BE2C (cell line): ENCODE measurements at regions not wholly inside any gene's neighbourhood (a gene's known extent, or its start where the extent isn't known, plus 50 kb on each side); places are given as distances from the start of the nearest gene placed in this dataset.

Source experiments
- DNase-seq: peaks from one replicate; pipeline ENCODE4 v3.0.0-alpha.2; 2020
- H3K27me3 ChIP-seq: fragments of 250-450 bp; sonication (Bioruptor Pico); 2 replicates; pipeline ENCODE4 v1.5.1; 2020; ENCODE audit warnings: mild to moderate bottlenecking
- H3K36me3 ChIP-seq: fragments of 250-450 bp; sonication (Bioruptor Pico); 2 replicates; pipeline ENCODE4 v1.5.1; 2020; ENCODE audit warnings: mild to moderate bottlenecking
- H3K4me1 ChIP-seq: fragments of 250-450 bp; sonication (Bioruptor Pico); 2 replicates; pipeline ENCODE4 v1.5.1; 2020
- H3K4me3 ChIP-seq: 2 replicates; pipeline ENCODE4 v1.5.1; 2011; ENCODE audit warnings: low read depth, low read length
- H3K9me3 ChIP-seq: fragments of 250-450 bp; sonication (Bioruptor Pico); 2 replicates; pipeline ENCODE4 v1.5.1; 2020
- TF ChIP-seq, protein P1 (sequence below): IDR thresholded peaks from 2 replicates; pipeline ENCODE4 v1.5.1; 2012; ENCODE audit warnings: mild to moderate bottlenecking, low read depth, low read length

DNA sequence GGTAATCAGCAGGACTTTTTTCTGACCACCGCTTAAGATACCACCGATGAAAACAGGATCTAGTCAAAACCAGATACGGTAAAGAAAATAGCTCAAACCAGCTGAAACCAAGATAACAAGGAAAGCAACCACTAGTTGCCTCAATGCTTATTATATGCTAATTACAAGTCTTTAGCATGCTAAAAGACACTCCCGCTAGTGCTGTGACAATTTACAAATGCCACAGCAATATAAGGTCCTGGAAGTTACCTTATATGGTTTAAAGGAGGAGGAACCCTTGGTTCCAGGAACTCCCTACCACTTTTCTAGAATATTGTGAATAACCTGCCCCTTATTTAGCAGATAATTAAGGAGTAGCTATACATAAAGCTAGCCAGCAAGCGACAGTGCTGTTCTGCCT, 976.4 kb upstream of the SEL1L start:
- no peak for DNase-seq
- no peaks in the 10 kb centered on the region for H3K9me3 ChIP-seq
- no peaks in the 10 kb centered on the region for H3K36me3 ChIP-seq
- no peak overlapping the region for H3K4me3 ChIP-seq
- H3K4me1 ChIP-seq, result no peaks in the 10 kb centered on the region
- TF ChIP-seq, protein P1, sequence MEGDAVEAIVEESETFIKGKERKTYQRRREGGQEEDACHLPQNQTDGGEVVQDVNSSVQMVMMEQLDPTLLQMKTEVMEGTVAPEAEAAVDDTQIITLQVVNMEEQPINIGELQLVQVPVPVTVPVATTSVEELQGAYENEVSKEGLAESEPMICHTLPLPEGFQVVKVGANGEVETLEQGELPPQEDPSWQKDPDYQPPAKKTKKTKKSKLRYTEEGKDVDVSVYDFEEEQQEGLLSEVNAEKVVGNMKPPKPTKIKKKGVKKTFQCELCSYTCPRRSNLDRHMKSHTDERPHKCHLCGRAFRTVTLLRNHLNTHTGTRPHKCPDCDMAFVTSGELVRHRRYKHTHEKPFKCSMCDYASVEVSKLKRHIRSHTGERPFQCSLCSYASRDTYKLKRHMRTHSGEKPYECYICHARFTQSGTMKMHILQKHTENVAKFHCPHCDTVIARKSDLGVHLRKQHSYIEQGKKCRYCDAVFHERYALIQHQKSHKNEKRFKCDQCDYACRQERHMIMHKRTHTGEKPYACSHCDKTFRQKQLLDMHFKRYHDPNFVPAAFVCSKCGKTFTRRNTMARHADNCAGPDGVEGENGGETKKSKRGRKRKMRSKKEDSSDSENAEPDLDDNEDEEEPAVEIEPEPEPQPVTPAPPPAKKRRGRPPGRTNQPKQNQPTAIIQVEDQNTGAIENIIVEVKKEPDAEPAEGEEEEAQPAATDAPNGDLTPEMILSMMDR, result no peak
- H3K27me3 ChIP-seq, result no peaks in the 10 kb centered on the region

- Histone ChIP-seq H3K4me3 (no peak overlapping the region), H3K4me1 (no peaks in the 10 kb centered on the region), H3K27me3 (no peaks in the 10 kb centered on the region), H3K36me3 (no peaks in the 10 kb centered on the region), H3K9me3 (no peaks in the 10 kb centered on the region)
- no peak for DNase-seq
- TF ChIP-seq, protein P1, result no peak
These were observed 977.7 kb upstream of the SEL1L start for GRCh38 chr14:82511399-82511798.

DNA sequence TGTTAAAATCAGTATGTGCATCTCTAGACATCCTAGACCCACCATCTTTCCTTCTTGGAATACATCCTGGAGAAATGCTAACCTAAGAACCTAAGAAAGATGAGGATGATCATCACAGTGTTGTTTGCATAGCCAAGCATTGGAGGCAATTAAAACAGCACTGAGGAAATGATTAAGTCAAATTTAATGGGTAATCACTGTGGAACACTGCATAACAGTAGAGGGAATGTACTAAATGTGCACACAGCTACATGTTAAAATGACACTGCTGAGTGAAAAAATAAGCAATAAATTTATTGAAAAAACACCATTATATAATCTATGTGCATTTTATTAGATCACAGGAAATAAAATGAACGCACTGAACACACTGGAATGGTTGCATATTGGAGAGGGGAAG, 987.1 kb upstream of the SEL1L start:
- no peaks in the 10 kb centered on the region for H3K9me3 ChIP-seq

GRCh38 chr14:82521191-82521590, 987.5 kb upstream of the SEL1L start:
- Histone ChIP-seq H3K4me1 (no peaks in the 10 kb centered on the region), H3K27me3 (no peaks in the 10 kb centered on the region), H3K36me3 (no peaks in the 10 kb centered on the region), H3K9me3 (no peaks in the 10 kb centered on the region), H3K4me3 (no peak overlapping the region)
- TF ChIP-seq, protein P1, result no peak
- no peak for DNase-seq

More for the DNA sequence above, 987.1 kb upstream of the SEL1L start:
- DNase-seq, result no peak
- Histone ChIP-seq H3K36me3 (no peaks in the 10 kb centered on the region), H3K27me3 (no peaks in the 10 kb centered on the region), H3K4me1 (no peaks in the 10 kb centered on the region), H3K4me3 (no peak overlapping the region)
- TF ChIP-seq, protein P1, result no peak

DNA sequence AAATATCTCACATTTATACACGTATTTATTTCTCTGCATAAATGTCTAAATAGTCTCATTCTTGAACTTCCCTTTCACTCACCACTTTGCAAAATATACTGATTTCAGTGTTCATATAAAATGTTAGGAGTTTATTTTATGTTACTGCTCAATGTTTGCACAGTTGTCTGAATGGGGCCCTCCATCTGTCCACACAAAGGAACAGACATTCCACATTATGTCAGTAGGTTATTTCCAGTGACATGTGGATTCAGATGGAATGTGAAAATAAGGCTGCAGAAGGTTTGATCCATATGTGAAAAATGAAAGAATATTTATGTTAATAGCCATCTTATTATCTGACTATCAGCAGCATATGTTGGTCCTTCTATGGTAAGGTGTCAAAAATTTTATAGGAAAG, 994.4 kb upstream of the SEL1L start:
- Histone ChIP-seq H3K27me3 (no peaks in the 10 kb centered on the region), H3K36me3 (no peaks in the 10 kb centered on the region), H3K9me3 (no peaks in the 10 kb centered on the region), H3K4me3 (no peak overlapping the region), H3K4me1 (no peaks in the 10 kb centered on the region)
- no peak for DNase-seq
- TF ChIP-seq, protein P1, result no peak

- no peak for DNase-seq
- no peaks in the 10 kb centered on the region for H3K4me1 ChIP-seq
- no peaks in the 10 kb centered on the region for H3K36me3 ChIP-seq
- H3K27me3 ChIP-seq, result no peaks in the 10 kb centered on the region
- H3K4me3 ChIP-seq, result no peak overlapping the region
- no peaks in the 10 kb centered on the region for H3K9me3 ChIP-seq
- TF ChIP-seq, protein P1, result no peak
These were observed 999.7 kb upstream of the SEL1L start for GRCh38 chr14:82533351-82533750.
